CD4-positive, alpha-beta T cell treated with Interleukin-4 for 1 hour (primary cell): ENCODE measurements at regions not wholly inside any gene's neighbourhood (a gene's known extent, or its start where the extent isn't known, plus 50 kb on each side); places are given as distances from the start of the nearest gene placed in this dataset.

ENCODE experiments used
- DNase-seq, 2 donors: peaks; one replicate each; pipeline ENCODE4 v3.0.0-alpha.2; 2020 to 2022

GRCh38 chr7:136807598-136807997 lies 60.9 kb upstream of the CHRM2 start:
- no peak for DNase-seq

- no peak for DNase-seq
Observed at GRCh38 chr7:136803028-136803427, 65.4 kb upstream of the CHRM2 start.

- DNase-seq, result no peak
Observed at GRCh38 chr7:136783934-136784333, 84.5 kb upstream of the CHRM2 start.

GRCh38 chr7:136741941-136742340 lies 126.5 kb upstream of the CHRM2 start:
- DNase-seq, result no peak

GRCh38 chr7:136728945-136729344 lies 139.5 kb upstream of the CHRM2 start:
- no peak for DNase-seq

GRCh38 chr7:136726460-136726859 lies 142.0 kb upstream of the CHRM2 start:
- DNase-seq, result no peak

- DNase-seq, result no peak
Observed at GRCh38 chr7:136717910-136718557, 150.4 kb upstream of the CHRM2 start.

- DNase-seq, result no peak
Observed at GRCh38 chr7:136714062-136714461, 154.4 kb upstream of the CHRM2 start.

GRCh38 chr7:136710751-136711150 lies 157.7 kb upstream of the CHRM2 start:
- no peak for DNase-seq

GRCh38 chr7:136709876-136710275 lies 158.6 kb upstream of the CHRM2 start:
- no peak for DNase-seq

GRCh38 chr7:136702913-136703312 lies 165.5 kb upstream of the CHRM2 start:
- DNase-seq, result no peak

- DNase-seq, result no peak
Observed at GRCh38 chr7:136698977-136699376, 169.5 kb upstream of the CHRM2 start.

- DNase-seq, result no peak
Observed at GRCh38 chr7:136698231-136698630, 170.2 kb upstream of the CHRM2 start.

GRCh38 chr7:136697271-136697670 lies 171.2 kb upstream of the CHRM2 start:
- no peak for DNase-seq

- no peak for DNase-seq
Observed at GRCh38 chr7:136693166-136694119, 175.0 kb upstream of the CHRM2 start.

GRCh38 chr7:136692221-136692620 lies 176.2 kb upstream of the CHRM2 start:
- DNase-seq, result no peak

GRCh38 chr7:136688601-136689000 lies 179.9 kb upstream of the CHRM2 start:
- DNase-seq, result no peak

GRCh38 chr7:136687693-136688322 lies 180.6 kb upstream of the CHRM2 start:
- DNase-seq, result no peak

- no peak for DNase-seq
Observed at GRCh38 chr7:136685501-136686173, 182.8 kb upstream of the CHRM2 start.

GRCh38 chr7:136677471-136678365 lies 190.7 kb upstream of the CHRM2 start:
- no peak for DNase-seq

GRCh38 chr7:136667584-136667983 lies 200.9 kb upstream of the CHRM2 start:
- DNase-seq, result no peak

GRCh38 chr7:136665878-136666509 lies 202.5 kb upstream of the CHRM2 start:
- DNase-seq, result no peak
